CD8-positive, alpha-beta memory T cell (primary cell): ENCODE measurements at regions not wholly inside any gene's neighbourhood (a gene's known extent, or its start where the extent isn't known, plus 50 kb on each side); places are given as distances from the start of the nearest gene placed in this dataset.
"Not testable (repeated sequence)": the region's sequence is repeated elsewhere in the genome, so short reads cannot be mapped to it uniquely, and the experiment has no call there.

Source experiments
- CTCF ChIA-PET: fragments of 350-600 bp; sonication (Branson Sonifier 250); formaldehyde crosslinking; loops from one replicate; lab custom pipeline; 2021; ENCODE audit warnings: antibody characterized with exemption; lab: Charles Lee
- POLR2A ChIA-PET: fragments of 350-600 bp; sonication (Branson Sonifier 250); formaldehyde crosslinking; loops from one replicate; lab custom pipeline; 2021; ENCODE audit warnings: antibody characterized with exemption; lab: Charles Lee
- DNase-seq, 5 donors: peaks; one replicate each; pipeline versions ENCODE4 v3.0.0 to v3.0.0-alpha.2; 2020 to 2022; ENCODE audit warnings: mixed read lengths in 1 of 5
- H3K27ac ChIP-seq: one replicate; pipeline ENCODE4 v1.7.0; 2013; ENCODE audit warnings: low read depth, mild to moderate bottlenecking, low read length, moderate library complexity
- H3K27me3 ChIP-seq: 2 replicates; pipeline ENCODE4 v1.7.0; 2013; ENCODE audit warnings: low read length, mild to moderate bottlenecking; ENCODE audit not compliant: insufficient read depth, poor library complexity, severe bottlenecking
- H3K36me3 ChIP-seq: 2 replicates; pipeline ENCODE4 v1.7.0; 2013; ENCODE audit warnings: mild to moderate bottlenecking, low read length, moderate library complexity; ENCODE audit not compliant: insufficient read depth
- H3K4me1 ChIP-seq: 2 replicates; pipeline ENCODE4 v1.7.0; 2013; ENCODE audit warnings: mild to moderate bottlenecking, low read length, moderate library complexity; ENCODE audit not compliant: insufficient read depth
- H3K4me3 ChIP-seq: 2 replicates; pipeline ENCODE4 v1.7.0; 2013; ENCODE audit warnings: mild to moderate bottlenecking, low read length
- H3K9me3 ChIP-seq: 2 replicates; pipeline ENCODE4 v1.7.0; 2013; ENCODE audit warnings: mild to moderate bottlenecking, low read length
- H3K27ac Mint-ChIP-seq, 8 donors: one replicate each; pipeline ENCODE4 v1.8.0; 2020 to 2021; ENCODE audit warnings: mixed read lengths in 8 of 8, mild to moderate bottlenecking in 6 of 8, inconsistent platforms in 3 of 8, moderate library complexity in 3 of 8
- H3K27me3 Mint-ChIP-seq, 2 donors: one replicate each; pipeline ENCODE4 v1.8.0; 2020 to 2021; ENCODE audit warnings: mixed read lengths in 2 of 2, mild to moderate bottlenecking in 1 of 2, moderate library complexity in 1 of 2
- H3K36me3 Mint-ChIP-seq, 3 donors: one replicate each; pipeline ENCODE4 v1.8.0; 2020 to 2021; ENCODE audit warnings: mixed read lengths in 3 of 3, inconsistent platforms in 1 of 3, mild to moderate bottlenecking in 1 of 3
- H3K4me1 Mint-ChIP-seq, 3 donors: one replicate each; pipeline ENCODE4 v1.8.0; 2020 to 2021; ENCODE audit warnings: mixed read lengths in 3 of 3, inconsistent platforms in 1 of 3, mild to moderate bottlenecking in 1 of 3
- H3K4me3 Mint-ChIP-seq, 7 donors: one replicate each; pipeline ENCODE4 v1.8.0; 2020 to 2021; ENCODE audit warnings: mixed read lengths in 7 of 7, mild to moderate bottlenecking in 6 of 7, moderate library complexity in 4 of 7, inconsistent platforms in 2 of 7
- H3K9me3 Mint-ChIP-seq, 5 donors: one replicate each; pipeline ENCODE4 v1.8.0; 2020 to 2022; ENCODE audit warnings: mixed read lengths in 5 of 5, mild to moderate bottlenecking in 3 of 5, moderate library complexity in 2 of 5, inconsistent platforms in 1 of 5

DNA sequence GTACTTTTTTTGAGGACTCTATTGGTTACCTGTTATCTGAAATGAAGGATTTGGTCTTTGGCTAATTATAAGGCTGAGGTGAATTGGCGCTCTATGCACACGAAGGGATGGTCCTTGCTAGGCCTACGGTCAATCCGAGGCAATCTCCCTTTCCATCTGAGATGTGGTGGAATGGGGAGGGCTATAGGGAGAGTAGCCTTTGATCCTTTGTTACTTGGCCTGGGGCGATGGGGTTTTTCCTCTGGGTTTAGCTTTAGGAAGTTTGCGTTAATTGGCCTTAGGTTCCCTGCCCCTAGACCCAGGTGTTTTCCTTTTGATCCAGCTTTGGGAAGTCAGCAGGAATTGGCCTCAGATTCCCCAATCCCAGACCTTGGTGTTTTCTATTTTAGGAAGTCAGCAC lies 102.1 kb upstream of the C9orf72 start:
- no peaks in the 10 kb centered on the region for H3K9me3 Mint-ChIP-seq
- CTCF ChIA-PET, result no interaction called here
- POLR2A ChIA-PET, result no interaction called here
- no peaks in the 10 kb centered on the region for H3K36me3 Mint-ChIP-seq
- H3K27me3 Mint-ChIP-seq, result peaks cover 5 to 17% of the 10 kb centered on the region in 2 donors
- no peak overlapping the region for H3K27ac Mint-ChIP-seq
- no peak overlapping the region for H3K4me3 ChIP-seq
- no peaks in the 10 kb centered on the region for H3K36me3 ChIP-seq
- no peaks in the 10 kb centered on the region for H3K4me1 ChIP-seq
- H3K9me3 ChIP-seq, result no peaks in the 10 kb centered on the region
- no peaks in the 10 kb centered on the region for H3K27me3 ChIP-seq
- no peak overlapping the region for H3K4me3 Mint-ChIP-seq
- no peak overlapping the region for H3K27ac ChIP-seq
- H3K4me1 Mint-ChIP-seq, result no peaks in the 10 kb centered on the region
- DNase-seq, result no peak

DNA sequence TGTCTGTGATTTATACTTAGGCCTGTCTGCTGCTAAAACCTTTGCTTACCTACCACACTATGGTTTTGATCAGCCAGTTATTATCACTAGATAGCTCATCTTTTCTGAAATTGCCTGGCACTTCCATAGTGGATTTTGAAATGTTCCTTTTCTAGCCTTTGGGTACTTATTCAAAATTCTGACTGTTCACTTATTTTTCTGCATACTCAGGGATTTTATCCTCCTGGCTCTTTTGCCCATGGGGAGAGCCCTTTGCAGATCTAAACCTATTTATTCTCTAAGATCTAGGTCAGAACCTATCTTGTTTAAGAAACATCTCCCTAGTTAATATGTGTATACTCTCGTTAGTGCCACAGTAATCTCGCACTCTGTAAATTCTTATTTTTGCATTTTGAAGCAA lies 103.5 kb upstream of the C9orf72 start:
- Histone ChIP-seq H3K36me3 (no peaks in the 10 kb centered on the region), H3K4me3 (no peak overlapping the region), H3K4me1 (no peaks in the 10 kb centered on the region), H3K27me3 (no peaks in the 10 kb centered on the region), H3K27ac (no peak overlapping the region), H3K9me3 (no peaks in the 10 kb centered on the region)
- H3K4me3 Mint-ChIP-seq, result no peak overlapping the region
- H3K9me3 Mint-ChIP-seq, result no peaks in the 10 kb centered on the region
- POLR2A ChIA-PET, result no interaction called here
- no peaks in the 10 kb centered on the region for H3K4me1 Mint-ChIP-seq
- CTCF ChIA-PET, result no interaction called here
- H3K27me3 Mint-ChIP-seq, result peaks cover 4 to 13% of the 10 kb centered on the region in 2 donors
- H3K27ac Mint-ChIP-seq, result no peak overlapping the region
- H3K36me3 Mint-ChIP-seq, result no peaks in the 10 kb centered on the region
- DNase-seq, result no peak

DNA sequence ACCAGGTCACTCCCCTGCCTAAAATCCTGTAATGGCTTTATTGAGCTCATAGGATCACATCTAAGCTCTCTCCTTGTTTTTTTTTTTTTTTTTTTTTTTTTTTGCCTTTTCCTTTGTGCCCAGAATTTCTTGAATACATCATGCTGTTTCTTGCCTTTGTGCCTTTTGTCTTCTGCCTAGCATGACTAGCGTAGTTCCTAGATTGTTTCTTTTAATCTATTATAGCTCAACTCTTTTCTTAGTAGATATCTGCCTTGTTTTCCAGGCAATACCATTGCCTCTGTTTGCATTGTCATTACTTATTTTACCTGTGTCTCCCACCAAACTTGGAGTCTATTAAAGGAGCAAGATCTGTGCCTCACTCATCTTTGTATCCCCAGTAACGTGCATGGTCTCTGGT lies 106.1 kb upstream of the C9orf72 start:
- Histone ChIP-seq H3K9me3 (no peaks in the 10 kb centered on the region), H3K4me3 (no peak overlapping the region), H3K27me3 (no peaks in the 10 kb centered on the region), H3K36me3 (no peaks in the 10 kb centered on the region), H3K27ac (no peak overlapping the region), H3K4me1 (no peaks in the 10 kb centered on the region)
- CTCF ChIA-PET, result no interaction called here
- POLR2A ChIA-PET, result no interaction called here
- Mint-ChIP-seq H3K4me3 (no peak overlapping the region), H3K27me3 (peaks cover 1 to 16% of the 10 kb centered on the region in 2 donors), H3K4me1 (no peaks in the 10 kb centered on the region), H3K27ac (peak overlapping the region in 1 of 8 donors; percentile 4), H3K36me3 (no peaks in the 10 kb centered on the region), H3K9me3 (no peaks in the 10 kb centered on the region)
- DNase-seq, result no peak

DNA sequence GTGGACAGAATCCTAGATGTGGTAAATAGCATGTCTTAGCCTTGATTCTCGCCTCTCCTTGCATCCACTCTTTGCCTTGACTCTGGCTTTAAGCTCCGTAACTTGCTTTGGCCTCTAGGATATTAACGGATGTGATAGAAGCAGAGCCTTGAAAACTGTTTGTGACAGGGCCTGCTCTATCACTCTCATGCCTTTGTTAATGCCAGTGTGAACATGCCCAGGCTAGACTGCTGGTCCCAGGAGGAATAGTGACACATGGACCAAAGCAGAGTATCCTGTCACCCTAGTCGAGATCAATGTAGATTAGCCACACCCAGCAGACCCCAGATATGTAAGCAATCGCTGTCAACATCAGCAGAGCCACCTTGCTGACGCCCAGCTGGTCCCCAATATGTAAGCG lies 109.9 kb upstream of the C9orf72 start:
- no peaks in the 10 kb centered on the region for H3K36me3 ChIP-seq
- Mint-ChIP-seq H3K27me3 (peaks cover 2 to 16% of the 10 kb centered on the region in 2 donors), H3K4me3 (no peak overlapping the region), H3K27ac (no peak overlapping the region), H3K9me3 (no peaks in the 10 kb centered on the region), H3K36me3 (no peaks in the 10 kb centered on the region), H3K4me1 (no peaks in the 10 kb centered on the region)
- no peak for DNase-seq
- H3K4me3 ChIP-seq, result no peak overlapping the region
- no peaks in the 10 kb centered on the region for H3K27me3 ChIP-seq
- H3K9me3 ChIP-seq, result no peaks in the 10 kb centered on the region
- H3K4me1 ChIP-seq, result no peaks in the 10 kb centered on the region
- no peak overlapping the region for H3K27ac ChIP-seq
- ChIA-PET POLR2A (no interaction called here), CTCF (no interaction called here)

DNA sequence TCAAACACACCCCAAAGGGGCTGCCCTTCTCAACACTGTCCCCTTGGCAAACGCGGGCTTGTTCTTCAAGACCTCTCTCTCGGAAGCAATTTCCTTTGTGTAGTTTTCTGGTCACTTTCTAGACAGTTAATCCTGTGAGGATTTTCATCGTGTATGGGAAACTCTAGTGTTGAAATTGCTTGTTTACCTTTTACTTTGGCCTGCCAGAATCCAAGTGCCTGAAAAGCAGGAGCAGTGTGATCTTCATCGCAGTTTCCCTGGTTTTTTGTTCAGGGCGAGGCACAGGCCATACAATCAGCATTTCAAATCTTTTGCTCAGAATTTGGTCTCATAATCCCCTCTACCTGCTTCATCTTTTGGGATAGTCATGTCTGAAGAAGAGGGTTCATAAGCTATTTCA lies 115.7 kb upstream of the C9orf72 start:
- Mint-ChIP-seq H3K27me3 (peaks cover 3 to 14% of the 10 kb centered on the region in 2 donors), H3K27ac (no peak overlapping the region), H3K4me3 (no peak overlapping the region), H3K4me1 (peaks cover 0 to 5% (median 3%) of the 10 kb centered on the region in 3 donors), H3K36me3 (no peaks in the 10 kb centered on the region), H3K9me3 (no peaks in the 10 kb centered on the region)
- ChIA-PET CTCF (no interaction called here), POLR2A (no interaction called here)
- no peak for DNase-seq
- Histone ChIP-seq H3K4me1 (no peaks in the 10 kb centered on the region), H3K27me3 (no peaks in the 10 kb centered on the region), H3K9me3 (no peaks in the 10 kb centered on the region), H3K4me3 (no peak overlapping the region), H3K27ac (no peak overlapping the region), H3K36me3 (no peaks in the 10 kb centered on the region)

DNA sequence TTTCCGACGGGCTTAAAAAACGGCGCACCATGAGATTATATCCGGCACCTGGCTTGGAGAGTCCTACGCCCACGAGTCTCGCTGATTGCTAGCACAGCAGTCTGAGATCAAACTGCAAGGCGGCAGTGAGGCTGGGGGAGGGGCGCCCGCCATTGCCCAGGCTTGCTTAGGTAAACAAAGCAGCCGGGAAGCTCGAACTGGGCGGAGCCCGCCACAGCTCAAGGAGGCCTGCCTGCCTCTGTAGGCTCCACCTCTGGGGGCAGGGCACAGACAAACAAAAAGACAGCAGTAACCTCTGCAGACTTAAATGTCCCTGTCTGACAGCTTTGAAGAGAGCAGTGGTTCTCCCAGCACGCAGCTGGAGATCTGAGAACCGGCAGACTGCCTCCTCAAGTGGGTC lies 117.5 kb upstream of the C9orf72 start:
- peak in 1 of 5 donors; percentile 17 for DNase-seq
- H3K4me3 Mint-ChIP-seq, H3K4me1 ChIP-seq, H3K4me3 ChIP-seq, H3K36me3 ChIP-seq, H3K27ac Mint-ChIP-seq, H3K27me3 ChIP-seq, H3K27ac ChIP-seq, H3K36me3 Mint-ChIP-seq, H3K9me3 Mint-ChIP-seq, POLR2A ChIA-PET, H3K9me3 ChIP-seq, CTCF ChIA-PET, H3K4me1 Mint-ChIP-seq: not testable (repeated sequence)
- H3K27me3 Mint-ChIP-seq, result peaks cover 3 to 14% of the 10 kb centered on the region in 2 donors

DNA sequence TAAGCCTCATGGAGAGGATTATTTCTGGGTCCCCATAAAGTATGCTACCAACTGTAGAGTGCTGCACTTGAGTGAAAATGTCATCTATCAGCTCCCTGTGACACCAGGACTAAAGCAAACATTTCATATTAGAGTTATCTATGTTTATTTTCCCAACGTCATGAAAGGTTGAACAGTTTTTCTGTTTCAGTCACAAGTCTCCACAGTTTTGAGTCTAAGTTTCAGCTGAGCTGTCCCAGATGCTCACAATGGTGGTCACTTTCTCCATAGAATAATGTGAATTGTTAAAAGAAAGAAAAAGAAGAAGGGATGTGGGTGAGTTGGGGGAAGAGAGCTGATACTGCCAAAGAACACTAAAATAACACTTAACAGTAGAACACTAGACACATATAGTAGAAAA lies 126.3 kb upstream of the C9orf72 start:
- Histone ChIP-seq H3K4me3 (no peak overlapping the region), H3K36me3 (no peaks in the 10 kb centered on the region), H3K9me3 (no peaks in the 10 kb centered on the region), H3K27ac (no peak overlapping the region), H3K27me3 (no peaks in the 10 kb centered on the region), H3K4me1 (no peaks in the 10 kb centered on the region)
- CTCF ChIA-PET, result no interaction called here
- Mint-ChIP-seq H3K27me3 (peaks cover 0 to 1% of the 10 kb centered on the region in 2 donors), H3K36me3 (no peaks in the 10 kb centered on the region), H3K27ac (no peak overlapping the region), H3K4me1 (no peaks in the 10 kb centered on the region), H3K4me3 (no peak overlapping the region), H3K9me3 (no peaks in the 10 kb centered on the region)
- POLR2A ChIA-PET, result no interaction called here
- DNase-seq, result no peak

DNA sequence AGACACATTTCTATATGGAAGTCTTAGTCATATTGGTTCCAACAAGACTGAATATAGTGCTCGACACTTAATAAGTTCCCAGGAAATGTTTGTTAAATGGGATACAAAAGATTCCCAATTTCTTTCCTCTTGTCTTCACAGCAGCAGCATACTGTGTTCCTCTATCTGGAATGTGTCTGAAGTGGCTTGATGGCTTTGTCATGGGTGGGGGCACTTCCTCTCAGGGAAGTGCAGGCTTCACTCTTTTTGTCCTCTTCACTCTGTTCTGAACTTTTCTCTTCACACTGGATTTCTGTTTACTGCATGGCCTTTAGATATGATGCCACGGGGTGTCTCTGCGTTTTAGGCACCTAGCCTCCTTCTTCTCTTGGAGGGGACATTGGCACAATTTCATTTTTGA lies 127.7 kb upstream of the C9orf72 start:
- H3K27ac Mint-ChIP-seq, result no peak overlapping the region
- H3K9me3 Mint-ChIP-seq, result no peaks in the 10 kb centered on the region
- Histone ChIP-seq H3K4me3 (no peak overlapping the region), H3K36me3 (no peaks in the 10 kb centered on the region), H3K4me1 (no peaks in the 10 kb centered on the region), H3K27me3 (no peaks in the 10 kb centered on the region), H3K9me3 (no peaks in the 10 kb centered on the region), H3K27ac (no peak overlapping the region)
- no peak overlapping the region for H3K4me3 Mint-ChIP-seq
- no peak for DNase-seq
- H3K36me3 Mint-ChIP-seq, result no peaks in the 10 kb centered on the region
- H3K4me1 Mint-ChIP-seq, result no peaks in the 10 kb centered on the region
- ChIA-PET POLR2A (no interaction called here), CTCF (no interaction called here)
- H3K27me3 Mint-ChIP-seq, result peaks cover 0 to 1% of the 10 kb centered on the region in 2 donors

DNA sequence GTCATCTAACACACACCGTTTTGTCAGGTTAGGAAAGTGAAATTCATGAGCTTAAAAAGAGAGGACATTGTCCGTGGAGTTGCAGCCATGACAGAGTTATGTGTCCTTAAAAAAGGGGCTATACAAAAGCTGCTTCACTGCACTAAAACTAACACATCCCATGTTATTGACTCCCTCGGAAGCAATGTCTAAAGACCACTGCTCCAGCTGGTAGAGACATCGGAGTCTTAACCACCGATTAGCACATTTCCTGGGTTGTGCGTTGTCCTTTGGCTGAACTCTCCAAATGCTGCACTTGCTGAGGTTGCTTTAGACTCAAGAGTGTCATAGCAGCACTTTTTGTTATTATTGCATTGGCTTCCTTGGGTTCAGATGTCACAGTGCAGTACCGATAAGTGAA lies 128.3 kb upstream of the C9orf72 start:
- Mint-ChIP-seq H3K27ac (no peak overlapping the region), H3K4me1 (no peaks in the 10 kb centered on the region), H3K4me3 (no peak overlapping the region), H3K36me3 (no peaks in the 10 kb centered on the region), H3K27me3 (peaks cover 0 to 1% of the 10 kb centered on the region in 2 donors), H3K9me3 (no peaks in the 10 kb centered on the region)
- Histone ChIP-seq H3K36me3 (no peaks in the 10 kb centered on the region), H3K9me3 (no peaks in the 10 kb centered on the region), H3K27ac (no peak overlapping the region), H3K4me1 (no peaks in the 10 kb centered on the region), H3K4me3 (no peak overlapping the region), H3K27me3 (no peaks in the 10 kb centered on the region)
- ChIA-PET POLR2A (no interaction called here), CTCF (no interaction called here)
- DNase-seq, result no peak
